ENCODE measurements at regions not wholly inside any gene's neighbourhood (a gene's known extent, or its start where the extent isn't known, plus 50 kb on each side); places are given as distances from the start of the nearest gene placed in this dataset.

DNA sequence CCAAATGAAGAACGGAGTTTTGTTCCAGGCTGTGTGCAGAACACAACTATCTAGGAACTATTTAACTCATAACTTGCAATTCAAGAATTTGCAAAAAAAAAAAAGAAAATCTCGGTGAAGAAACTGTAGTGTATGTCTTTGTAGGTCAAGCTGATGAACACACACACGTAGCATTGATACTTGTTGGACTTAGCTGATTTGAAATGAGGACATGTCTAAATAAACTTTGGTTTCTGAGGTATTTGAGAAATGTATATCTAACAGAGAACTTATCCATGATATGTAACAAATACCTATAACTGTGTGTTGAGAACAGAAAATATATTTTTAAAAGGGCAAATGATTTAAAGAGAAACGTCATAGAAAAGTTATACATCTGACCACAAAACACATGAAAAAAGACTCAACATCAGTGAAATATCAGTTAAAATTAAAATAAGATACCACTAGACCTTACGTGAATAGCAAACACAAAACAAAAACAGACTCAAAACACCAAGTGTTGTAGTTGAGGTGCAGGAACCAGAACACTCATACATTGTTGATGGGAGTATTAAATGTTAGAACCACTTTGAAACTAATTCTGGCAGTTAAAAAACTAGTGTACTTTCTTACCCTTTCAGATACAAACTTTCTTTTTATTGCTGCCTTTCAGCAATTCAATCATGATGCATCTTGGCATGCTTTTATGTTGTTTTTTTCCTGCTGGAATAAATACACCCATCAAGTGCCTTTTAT lies 1535.8 kb upstream of the PCDH10 start:
- TF ChIP-seq, protein P1, sequence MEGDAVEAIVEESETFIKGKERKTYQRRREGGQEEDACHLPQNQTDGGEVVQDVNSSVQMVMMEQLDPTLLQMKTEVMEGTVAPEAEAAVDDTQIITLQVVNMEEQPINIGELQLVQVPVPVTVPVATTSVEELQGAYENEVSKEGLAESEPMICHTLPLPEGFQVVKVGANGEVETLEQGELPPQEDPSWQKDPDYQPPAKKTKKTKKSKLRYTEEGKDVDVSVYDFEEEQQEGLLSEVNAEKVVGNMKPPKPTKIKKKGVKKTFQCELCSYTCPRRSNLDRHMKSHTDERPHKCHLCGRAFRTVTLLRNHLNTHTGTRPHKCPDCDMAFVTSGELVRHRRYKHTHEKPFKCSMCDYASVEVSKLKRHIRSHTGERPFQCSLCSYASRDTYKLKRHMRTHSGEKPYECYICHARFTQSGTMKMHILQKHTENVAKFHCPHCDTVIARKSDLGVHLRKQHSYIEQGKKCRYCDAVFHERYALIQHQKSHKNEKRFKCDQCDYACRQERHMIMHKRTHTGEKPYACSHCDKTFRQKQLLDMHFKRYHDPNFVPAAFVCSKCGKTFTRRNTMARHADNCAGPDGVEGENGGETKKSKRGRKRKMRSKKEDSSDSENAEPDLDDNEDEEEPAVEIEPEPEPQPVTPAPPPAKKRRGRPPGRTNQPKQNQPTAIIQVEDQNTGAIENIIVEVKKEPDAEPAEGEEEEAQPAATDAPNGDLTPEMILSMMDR (conservative IDR thresholded peaks at IDR 0.05 in 1 of 2, IDR thresholded peaks at IDR 0.05 in 1 of 2; ENCODE audit: low read depth in 1 of 2, low read length in 2 of 2), result no peak
- TF ChIP-seq EZH2 (IDR thresholded peaks at IDR 0.05; ENCODE audit: low read length, missing control alignments), result no peak

Measured in fibroblast of lung (primary cell).